Activated naive CD8-positive, alpha-beta T cell treated with anti-CD3 and anti-CD28 coated beads for 36 hours (primary cell): ENCODE measurements at regions not wholly inside any gene's neighbourhood (a gene's known extent, or its start where the extent isn't known, plus 50 kb on each side); places are given as distances from the start of the nearest gene placed in this dataset.
A peak's percentile ranks its signal among the peaks of the same experiment; 100 is the strongest.
"Not testable (repeated sequence)": the region's sequence is repeated elsewhere in the genome, so short reads cannot be mapped to it uniquely, and the experiment has no call there.

Experiments used
- DNase-seq: peaks from one replicate; pipeline ENCODE4 v3.0.0; 2021
- H3K27ac Mint-ChIP-seq: one replicate; pipeline ENCODE4 v1.8.0; 2022; ENCODE audit warnings: mild to moderate bottlenecking, moderate library complexity, mixed read lengths
- H3K27me3 Mint-ChIP-seq: one replicate; pipeline ENCODE4 v1.8.0; 2022; ENCODE audit warnings: mild to moderate bottlenecking, mixed read lengths
- H3K36me3 Mint-ChIP-seq: one replicate; pipeline ENCODE4 v1.8.0; 2021; ENCODE audit warnings: mild to moderate bottlenecking, mixed read lengths
- H3K4me1 Mint-ChIP-seq: one replicate; pipeline ENCODE4 v1.8.0; 2021; ENCODE audit warnings: mixed read lengths
- H3K4me3 Mint-ChIP-seq: one replicate; pipeline ENCODE4 v1.8.0; 2022; ENCODE audit warnings: mild to moderate bottlenecking, moderate library complexity, mixed read lengths
- H3K9me3 Mint-ChIP-seq: one replicate; pipeline ENCODE4 v1.8.0; 2022; ENCODE audit warnings: mixed read lengths

- no peaks in the 10 kb centered on the region for H3K36me3 Mint-ChIP-seq
- H3K4me1 Mint-ChIP-seq, result no peaks in the 10 kb centered on the region
- H3K27ac Mint-ChIP-seq, result no peak overlapping the region
- no peaks in the 10 kb centered on the region for H3K27me3 Mint-ChIP-seq
- no peaks in the 10 kb centered on the region for H3K9me3 Mint-ChIP-seq
- DNase-seq, result no peak
- H3K4me3 Mint-ChIP-seq, result no peak overlapping the region
Measured at GRCh38 chr20:4439461-4439860, 190.4 kb upstream of the ADRA1D start.

- Mint-ChIP-seq H3K4me3 (no peak overlapping the region), H3K27me3 (peaks cover 9% of the 10 kb centered on the region), H3K9me3 (no peaks in the 10 kb centered on the region), H3K27ac (no peak overlapping the region), H3K36me3 (no peaks in the 10 kb centered on the region), H3K4me1 (no peaks in the 10 kb centered on the region)
- no peak for DNase-seq
Measured at GRCh38 chr20:4437131-4437530, 188.0 kb upstream of the ADRA1D start.

DNA sequence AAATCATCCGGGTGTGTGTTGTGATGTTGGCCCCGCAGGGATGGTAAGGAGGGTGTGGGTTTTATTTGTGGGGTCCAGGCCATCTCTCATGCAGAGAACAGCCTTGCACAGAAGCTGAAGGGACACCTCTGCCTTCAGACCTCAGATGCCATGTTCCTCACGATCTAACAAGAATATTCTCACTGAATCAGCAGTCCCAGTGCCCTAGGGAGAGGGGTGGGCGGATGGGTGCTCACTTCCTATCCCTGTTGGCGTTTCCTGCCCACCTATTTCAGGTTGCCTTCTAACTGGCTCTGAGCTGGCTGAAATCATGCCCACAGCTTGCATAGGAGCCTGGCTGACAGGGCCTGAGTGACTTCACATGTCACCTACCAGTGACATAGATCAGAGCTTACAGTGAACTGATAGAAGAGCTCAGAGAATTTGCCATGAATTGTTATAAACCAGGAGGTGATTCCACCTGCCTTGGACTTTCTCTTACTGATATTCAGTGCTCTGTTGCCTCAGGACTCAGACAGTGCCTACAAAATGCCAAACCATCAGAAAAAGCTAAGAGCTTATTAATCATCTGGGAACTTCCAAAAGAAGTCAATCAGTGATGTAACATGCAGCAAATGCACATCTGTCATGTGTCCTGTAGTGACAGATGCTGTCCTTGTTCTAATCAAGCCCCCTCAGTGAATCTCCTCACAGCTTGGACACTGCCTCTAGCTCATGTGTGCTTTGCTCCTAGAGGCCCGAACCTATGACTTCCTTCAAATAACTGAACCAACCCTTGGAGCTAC is 186.8 kb upstream of the ADRA1D start:
- Mint-ChIP-seq H3K27me3 (peaks cover 9% of the 10 kb centered on the region), H3K9me3 (no peaks in the 10 kb centered on the region), H3K27ac (no peak overlapping the region), H3K4me3 (no peak overlapping the region), H3K4me1 (no peaks in the 10 kb centered on the region), H3K36me3 (no peaks in the 10 kb centered on the region)
- no peak for DNase-seq

GRCh38 chr20:4435225-4435624 is 186.1 kb upstream of the ADRA1D start:
- Mint-ChIP-seq H3K4me1 (no peaks in the 10 kb centered on the region), H3K27ac (no peak overlapping the region), H3K27me3 (peaks cover 9% of the 10 kb centered on the region), H3K9me3 (no peaks in the 10 kb centered on the region), H3K4me3 (no peak overlapping the region), H3K36me3 (no peaks in the 10 kb centered on the region)
- no peak for DNase-seq

DNA sequence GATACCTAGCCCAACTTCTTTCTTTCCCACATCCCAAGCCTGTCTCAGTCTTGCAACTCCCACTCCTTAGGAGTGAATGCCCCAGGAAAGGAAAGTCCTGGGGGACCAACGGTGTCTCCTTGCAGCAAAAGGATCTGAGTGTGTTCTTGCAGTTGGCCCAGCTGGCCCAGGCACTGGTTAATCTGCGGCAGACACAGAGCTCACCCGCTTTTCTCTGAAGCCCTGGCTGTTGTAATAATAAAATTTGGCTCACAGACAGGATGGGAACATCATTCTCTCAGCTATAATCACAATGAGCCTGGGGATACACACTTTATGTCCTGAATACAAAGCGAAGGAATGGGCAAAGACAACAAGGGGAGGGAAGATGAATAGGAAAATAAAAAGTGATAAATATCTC is 185.6 kb upstream of the ADRA1D start:
- H3K27ac Mint-ChIP-seq, result no peak overlapping the region
- H3K4me1 Mint-ChIP-seq, result no peaks in the 10 kb centered on the region
- H3K27me3 Mint-ChIP-seq, result peaks cover 9% of the 10 kb centered on the region
- no peaks in the 10 kb centered on the region for H3K36me3 Mint-ChIP-seq
- no peak overlapping the region for H3K4me3 Mint-ChIP-seq
- no peak for DNase-seq
- no peaks in the 10 kb centered on the region for H3K9me3 Mint-ChIP-seq

DNA sequence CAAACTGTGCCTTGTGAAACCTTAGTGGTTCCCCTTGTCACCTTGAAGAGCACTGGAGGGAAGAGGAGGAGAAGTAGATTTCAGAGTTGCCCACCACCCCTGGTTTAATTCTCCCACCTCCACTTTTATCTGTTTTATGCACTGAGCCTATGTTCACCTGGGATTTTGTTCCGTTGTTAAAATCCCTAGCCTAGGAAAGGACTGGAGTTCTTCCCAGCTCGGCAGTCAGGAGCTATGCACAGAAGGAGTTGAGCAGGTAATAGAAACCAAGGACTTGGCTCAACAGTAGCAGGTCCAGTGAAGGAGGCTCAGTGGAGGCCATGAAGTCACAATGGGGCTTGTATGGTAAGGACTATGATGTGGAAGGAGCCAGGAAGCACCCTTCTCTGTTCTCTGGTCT is 182.4 kb upstream of the ADRA1D start:
- Mint-ChIP-seq H3K9me3 (no peaks in the 10 kb centered on the region), H3K4me3 (no peak overlapping the region)
- no peak for DNase-seq

GRCh38 chr20:4430826-4431225 is 181.7 kb upstream of the ADRA1D start:
- H3K27me3 Mint-ChIP-seq, H3K4me3 Mint-ChIP-seq, H3K36me3 Mint-ChIP-seq, H3K9me3 Mint-ChIP-seq, H3K4me1 Mint-ChIP-seq, DNase-seq: not testable (repeated sequence)
- H3K27ac Mint-ChIP-seq, result peak overlapping the region; percentile 44

More for the DNA sequence above, 182.4 kb upstream of the ADRA1D start:
- no peaks in the 10 kb centered on the region for H3K4me1 Mint-ChIP-seq
- peaks cover 9% of the 10 kb centered on the region for H3K27me3 Mint-ChIP-seq
- no peak overlapping the region for H3K27ac Mint-ChIP-seq
- H3K36me3 Mint-ChIP-seq, result no peaks in the 10 kb centered on the region

DNA sequence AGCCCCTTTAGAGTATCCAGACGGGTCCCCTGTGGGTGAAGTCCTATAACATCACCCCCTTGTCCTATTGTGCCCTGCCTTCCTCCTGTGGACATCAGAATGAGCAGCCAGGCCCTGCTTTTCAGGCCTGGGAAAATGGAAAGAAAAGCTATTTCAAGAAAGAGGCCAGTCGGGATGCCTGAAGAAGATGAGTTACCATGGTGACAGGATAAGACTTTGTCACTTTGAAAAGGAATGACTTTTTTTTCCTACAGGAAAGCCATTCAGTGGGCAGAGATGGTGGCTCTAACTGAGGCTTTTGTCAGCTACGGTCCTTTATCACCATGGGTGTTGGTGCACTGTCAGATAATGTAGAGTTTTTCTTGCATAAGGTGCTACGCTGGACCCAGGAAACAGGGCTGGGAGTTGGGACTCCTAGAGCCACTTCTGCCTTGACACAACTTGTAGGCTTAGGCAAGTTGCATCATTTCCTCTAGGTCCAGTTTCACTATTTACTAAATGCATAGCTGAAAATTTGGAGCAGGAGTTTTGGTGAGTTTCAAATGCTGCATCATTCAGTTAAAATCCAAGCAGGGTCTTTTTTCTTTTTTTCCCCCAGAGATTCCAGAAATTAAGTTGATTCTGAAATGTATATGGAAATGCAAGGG is 179.0 kb upstream of the ADRA1D start:
- H3K9me3 Mint-ChIP-seq, result no peaks in the 10 kb centered on the region
- no peaks in the 10 kb centered on the region for H3K36me3 Mint-ChIP-seq
- H3K4me1 Mint-ChIP-seq, result no peaks in the 10 kb centered on the region
- H3K4me3 Mint-ChIP-seq, result no peak overlapping the region
- H3K27me3 Mint-ChIP-seq, result peaks cover 17% of the 10 kb centered on the region
- no peak overlapping the region for H3K27ac Mint-ChIP-seq
- DNase-seq, result no peak

DNA sequence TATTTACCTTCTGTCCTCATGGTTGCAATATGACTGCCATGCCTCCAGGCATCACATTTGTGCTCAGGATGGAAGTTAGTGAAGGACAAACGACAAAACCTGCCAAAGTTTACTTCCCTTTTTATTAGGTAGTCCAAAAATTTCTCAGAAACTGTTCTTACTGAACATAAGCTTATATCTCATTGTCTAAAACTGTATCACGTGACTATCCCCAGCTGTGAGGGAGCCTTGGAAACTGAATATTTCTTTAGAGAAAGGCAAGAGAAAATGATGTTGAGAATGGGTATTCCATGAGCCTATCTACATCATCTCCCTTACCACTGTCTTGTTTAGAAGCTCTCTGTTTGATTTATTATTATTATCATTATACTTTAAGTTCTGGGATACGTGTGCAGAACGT is 169.1 kb upstream of the ADRA1D start:
- Mint-ChIP-seq H3K9me3 (peaks cover 6% of the 10 kb centered on the region), H3K36me3 (no peaks in the 10 kb centered on the region), H3K27me3 (peaks cover 8% of the 10 kb centered on the region), H3K4me3 (no peak overlapping the region), H3K27ac (no peak overlapping the region), H3K4me1 (no peaks in the 10 kb centered on the region)
- DNase-seq, result no peak

- H3K27ac Mint-ChIP-seq, result no peak overlapping the region
- no peak overlapping the region for H3K4me3 Mint-ChIP-seq
- peaks cover 8% of the 10 kb centered on the region for H3K27me3 Mint-ChIP-seq
- no peaks in the 10 kb centered on the region for H3K36me3 Mint-ChIP-seq
- H3K9me3 Mint-ChIP-seq, result peaks cover 6% of the 10 kb centered on the region
- no peaks in the 10 kb centered on the region for H3K4me1 Mint-ChIP-seq
- no peak for DNase-seq
Measured at GRCh38 chr20:4415281-4415680, 166.2 kb upstream of the ADRA1D start.

GRCh38 chr20:4413314-4414049 is 164.4 kb upstream of the ADRA1D start:
- no peak for DNase-seq
- Mint-ChIP-seq H3K4me1 (no peaks in the 10 kb centered on the region), H3K27ac (no peak overlapping the region), H3K27me3 (peaks cover 8% of the 10 kb centered on the region), H3K4me3 (no peak overlapping the region), H3K36me3 (no peaks in the 10 kb centered on the region), H3K9me3 (no peaks in the 10 kb centered on the region)

DNA sequence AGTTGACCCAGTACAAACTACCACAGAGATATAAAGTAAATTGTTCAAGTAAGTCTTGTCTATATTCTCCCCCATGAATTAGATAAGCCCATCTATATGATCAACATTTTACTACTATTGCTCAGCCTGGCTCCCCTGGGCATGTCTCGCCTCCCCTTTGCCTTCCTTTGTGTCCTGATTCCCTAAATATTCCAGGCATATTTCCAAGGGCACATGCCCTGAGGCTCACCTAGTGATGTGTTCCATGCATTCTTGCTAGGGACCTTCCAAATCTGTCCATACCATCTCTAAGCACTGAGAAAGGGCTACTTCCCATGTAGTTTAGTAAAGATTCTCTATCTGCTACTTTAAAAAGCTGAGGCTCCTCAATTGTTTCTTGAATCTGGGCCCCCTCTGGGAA is 163.1 kb upstream of the ADRA1D start:
- Mint-ChIP-seq H3K4me1 (no peaks in the 10 kb centered on the region), H3K36me3 (no peaks in the 10 kb centered on the region), H3K27me3 (peaks cover 8% of the 10 kb centered on the region), H3K9me3 (no peaks in the 10 kb centered on the region), H3K4me3 (no peak overlapping the region), H3K27ac (no peak overlapping the region)
- no peak for DNase-seq

DNA sequence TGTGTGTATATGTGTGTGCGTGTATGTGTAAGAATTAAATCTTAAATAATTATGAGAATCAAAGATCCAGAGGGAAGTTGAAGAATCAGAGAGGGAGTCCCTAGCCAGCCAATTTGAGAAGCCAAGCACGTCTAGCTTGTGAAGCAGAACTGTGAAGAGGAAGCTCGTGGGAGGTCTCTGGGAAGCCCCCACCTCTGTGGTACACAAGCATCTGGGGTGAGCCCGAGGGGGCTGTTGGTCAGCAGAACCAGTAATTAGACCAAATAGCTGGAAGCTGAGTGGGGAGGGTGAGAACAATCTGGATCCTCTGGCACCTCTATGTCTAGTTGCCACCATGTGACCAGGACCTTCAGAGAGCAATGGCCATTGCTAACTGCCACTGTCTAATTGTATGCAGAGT is 162.7 kb upstream of the ADRA1D start:
- Mint-ChIP-seq H3K27me3 (peaks cover 8% of the 10 kb centered on the region), H3K36me3 (no peaks in the 10 kb centered on the region), H3K4me3 (no peak overlapping the region)

GRCh38 chr20:4406627-4407026 is 157.5 kb upstream of the ADRA1D start:
- Mint-ChIP-seq H3K9me3 (no peaks in the 10 kb centered on the region), H3K4me1 (no peaks in the 10 kb centered on the region), H3K27me3 (peaks cover 8% of the 10 kb centered on the region), H3K27ac (no peak overlapping the region), H3K36me3 (no peaks in the 10 kb centered on the region), H3K4me3 (no peak overlapping the region)
- DNase-seq, result no peak

More for the DNA sequence above, 162.7 kb upstream of the ADRA1D start:
- DNase-seq, result no peak
- Mint-ChIP-seq H3K9me3 (no peaks in the 10 kb centered on the region), H3K27ac (no peak overlapping the region), H3K4me1 (no peaks in the 10 kb centered on the region)

GRCh38 chr20:4401601-4402000 is 152.5 kb upstream of the ADRA1D start:
- no peaks in the 10 kb centered on the region for H3K36me3 Mint-ChIP-seq
- H3K27ac Mint-ChIP-seq, result no peak overlapping the region
- H3K27me3 Mint-ChIP-seq, result peaks cover 38% of the 10 kb centered on the region
- H3K4me3 Mint-ChIP-seq, result no peak overlapping the region
- DNase-seq, result no peak
- no peaks in the 10 kb centered on the region for H3K4me1 Mint-ChIP-seq
- H3K9me3 Mint-ChIP-seq, result peaks cover 10% of the 10 kb centered on the region
